ENCODE measurements at regions not wholly inside any gene's neighbourhood (a gene's known extent, or its start where the extent isn't known, plus 50 kb on each side); places are given as distances from the start of the nearest gene placed in this dataset.

- H3K27ac Mint-ChIP-seq, result no peak overlapping the region
- Histone ChIP-seq H3K27me3 (ENCODE audit: insufficient read depth) (no peaks in the 10 kb centered on the region), H4K20me1 (replicated peaks; ENCODE audit: insufficient read depth) (no peaks in the 10 kb centered on the region), H3K36me3 (ENCODE audit: insufficient read depth) (no peaks in the 10 kb centered on the region), H3F3A (replicated peaks; ENCODE audit: low read depth) (no peaks in the 10 kb centered on the region), H2AFZ (no peak overlapping the region), H3K4me3 (no peak overlapping the region), H3K9me2 (ENCODE audit: insufficient read depth) (peaks cover 2% of the 10 kb centered on the region; the same call in 1 of the 2 replicates), H3K79me2 (replicated peaks; ENCODE audit: insufficient read depth) (no peaks in the 10 kb centered on the region), H3K4me2 (no peak overlapping the region), H3K27ac (ENCODE audit: low read depth) (no peak overlapping the region), H3K4me1 (ENCODE audit: insufficient read depth) (no peaks in the 10 kb centered on the region)
- H3K9me3 Mint-ChIP-seq, result no peaks in the 10 kb centered on the region
- no peaks in the 10 kb centered on the region for H3K27me3 Mint-ChIP-seq (ENCODE audit: insufficient read depth, low read depth, poor library complexity)
- no peaks in the 10 kb centered on the region for H3K4me1 Mint-ChIP-seq
- DNase-seq (ENCODE audit: low spot score), result no peak
- no peak overlapping the region for H3K4me3 Mint-ChIP-seq
- ATAC-seq, result no peak
- TF ChIP-seq ZNF331 (CRISPR knock-in tag; IDR thresholded peaks at IDR 0.05; ENCODE audit: low read depth) (no peak), ZNF114 (CRISPR knock-in tag; IDR thresholded peaks at IDR 0.05) (no peak), REST (IDR thresholded peaks at IDR 0.05; ENCODE audit: unreplicated experiment) (no peak), EZH2 (IDR thresholded peaks at IDR 0.05; ENCODE audit: low read depth, unreplicated experiment) (no peak)
- H3K36me3 Mint-ChIP-seq (ENCODE audit: low read depth), result no peaks in the 10 kb centered on the region
Observed at GRCh38 chr2:225994748-225995405, 595.4 kb downstream of the NYAP2 start.

- H3K36me3 Mint-ChIP-seq (ENCODE audit: low read depth), result no peaks in the 10 kb centered on the region
- no peak overlapping the region for H3K4me3 ChIP-seq
- H2AFZ ChIP-seq, result 0 out of 2 replicates have a peak overlapping the region, but pooled peaks have one; percentile 18
- H3K27me3 Mint-ChIP-seq (ENCODE audit: insufficient read depth, low read depth, poor library complexity), result no peaks in the 10 kb centered on the region
- DNase-seq (ENCODE audit: low spot score) (no peak), ATAC-seq (no peak)
- no peaks in the 10 kb centered on the region for H3K4me1 Mint-ChIP-seq
- no peaks in the 10 kb centered on the region for H3K9me3 Mint-ChIP-seq
- no peaks in the 10 kb centered on the region for H3F3A ChIP-seq (replicated peaks; ENCODE audit: low read depth)
- H4K20me1 ChIP-seq (replicated peaks; ENCODE audit: insufficient read depth), result no peaks in the 10 kb centered on the region
- peaks cover 2% of the 10 kb centered on the region; the same call in 1 of the 2 replicates for H3K9me2 ChIP-seq (ENCODE audit: insufficient read depth)
- H3K27ac ChIP-seq (ENCODE audit: low read depth), result no peak overlapping the region
- no peaks in the 10 kb centered on the region for H3K79me2 ChIP-seq (replicated peaks; ENCODE audit: insufficient read depth)
- H3K36me3 ChIP-seq (ENCODE audit: insufficient read depth), result no peaks in the 10 kb centered on the region
- H3K4me3 Mint-ChIP-seq, result no peak overlapping the region
- H3K27me3 ChIP-seq (ENCODE audit: insufficient read depth), result no peaks in the 10 kb centered on the region
- H3K4me1 ChIP-seq (ENCODE audit: insufficient read depth), result no peaks in the 10 kb centered on the region
- H3K4me2 ChIP-seq, result no peak overlapping the region
- H3K27ac Mint-ChIP-seq, result no peak overlapping the region
- TF ChIP-seq ZNF462 (CRISPR knock-in tag; IDR thresholded peaks at IDR 0.05) (no peak), EZH2 (IDR thresholded peaks at IDR 0.05; ENCODE audit: low read depth, unreplicated experiment) (no peak), ZNF114 (CRISPR knock-in tag; IDR thresholded peaks at IDR 0.05) (no peak), STAT1 (IDR thresholded peaks at IDR 0.05; ENCODE audit: unreplicated experiment) (no peak), NANOG (IDR thresholded peaks at IDR 0.05; ENCODE audit: borderline replicate concordance) (no peak), EZH2phosphoT487 (IDR thresholded peaks at IDR 0.05; ENCODE audit: unreplicated experiment) (no peak), POLR2AphosphoS5 (IDR thresholded peaks at IDR 0.05; ENCODE audit: low read depth) (no peak), ZNF331 (CRISPR knock-in tag; IDR thresholded peaks at IDR 0.05; ENCODE audit: low read depth) (no peak)
- TF ChIP-seq, protein P1, sequence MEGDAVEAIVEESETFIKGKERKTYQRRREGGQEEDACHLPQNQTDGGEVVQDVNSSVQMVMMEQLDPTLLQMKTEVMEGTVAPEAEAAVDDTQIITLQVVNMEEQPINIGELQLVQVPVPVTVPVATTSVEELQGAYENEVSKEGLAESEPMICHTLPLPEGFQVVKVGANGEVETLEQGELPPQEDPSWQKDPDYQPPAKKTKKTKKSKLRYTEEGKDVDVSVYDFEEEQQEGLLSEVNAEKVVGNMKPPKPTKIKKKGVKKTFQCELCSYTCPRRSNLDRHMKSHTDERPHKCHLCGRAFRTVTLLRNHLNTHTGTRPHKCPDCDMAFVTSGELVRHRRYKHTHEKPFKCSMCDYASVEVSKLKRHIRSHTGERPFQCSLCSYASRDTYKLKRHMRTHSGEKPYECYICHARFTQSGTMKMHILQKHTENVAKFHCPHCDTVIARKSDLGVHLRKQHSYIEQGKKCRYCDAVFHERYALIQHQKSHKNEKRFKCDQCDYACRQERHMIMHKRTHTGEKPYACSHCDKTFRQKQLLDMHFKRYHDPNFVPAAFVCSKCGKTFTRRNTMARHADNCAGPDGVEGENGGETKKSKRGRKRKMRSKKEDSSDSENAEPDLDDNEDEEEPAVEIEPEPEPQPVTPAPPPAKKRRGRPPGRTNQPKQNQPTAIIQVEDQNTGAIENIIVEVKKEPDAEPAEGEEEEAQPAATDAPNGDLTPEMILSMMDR (conservative IDR thresholded peaks at IDR 0.05; ENCODE audit: low read depth in 2 of 2), result no peak
Observed at GRCh38 chr2:225993430-225993829, 593.9 kb downstream of the NYAP2 start.
